ENCODE measurements at regions not wholly inside any gene's neighbourhood (a gene's known extent, or its start where the extent isn't known, plus 50 kb on each side); places are given as distances from the start of the nearest gene placed in this dataset.

DNA sequence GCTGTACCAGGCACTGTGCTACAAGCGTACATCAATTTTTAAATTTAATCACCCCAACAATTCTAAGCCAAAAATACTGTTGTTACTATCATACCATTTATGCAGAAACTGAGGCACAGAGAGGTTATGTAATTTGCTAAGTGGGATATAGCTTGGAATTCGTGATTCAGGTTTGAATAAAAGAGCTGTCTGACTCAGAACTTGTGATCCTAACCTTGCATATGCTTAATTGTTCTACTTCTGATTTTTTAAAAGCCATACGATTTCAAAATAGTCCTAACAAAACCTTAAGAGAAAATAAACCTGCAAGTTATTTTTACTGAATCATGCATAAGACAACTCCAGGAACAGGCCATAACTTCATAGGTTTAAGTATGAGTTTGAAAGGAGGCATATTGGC lies 498.0 kb upstream of the CFAP20DC start:
- no peaks in the 10 kb centered on the region for H3K9me3 ChIP-seq
- H3K27me3 ChIP-seq (replicated peaks; ENCODE audit: insufficient read depth): no peaks in the 10 kb centered on the region
- TF ChIP-seq CTCF (IDR thresholded peaks at IDR 0.05): no peak
- no peaks in the 10 kb centered on the region for H3K36me3 ChIP-seq
- H3K27ac ChIP-seq: no peak overlapping the region
- ATAC-seq (ENCODE audit: insufficient number of reproducible peaks, low FRiP score, low read depth): no peak
- DNase-seq (ENCODE audit: low spot score): no peak
- no peak overlapping the region for H3K4me3 ChIP-seq
- peaks cover 0 to 9% of the 10 kb centered on the region in 2 donors for H3K4me1 ChIP-seq (ENCODE audit: control insufficient read depth in 1 of 2, low read depth in 2 of 2)

GRCh38 chr3:59546522-59546921 lies 496.7 kb upstream of the CFAP20DC start:
- H3K36me3 ChIP-seq: no peaks in the 10 kb centered on the region
- no peak for TF ChIP-seq CTCF (IDR thresholded peaks at IDR 0.05)
- ATAC-seq (ENCODE audit: insufficient number of reproducible peaks, low FRiP score, low read depth): no peak

GRCh38 chr3:59545374-59545773 lies 495.5 kb upstream of the CFAP20DC start:
- ATAC-seq (ENCODE audit: insufficient number of reproducible peaks, low FRiP score, low read depth) (no peak), DNase-seq (ENCODE audit: low spot score) (no peak)
- H3K9me3 ChIP-seq: no peaks in the 10 kb centered on the region
- H3K27ac ChIP-seq: no peak overlapping the region
- no peaks in the 10 kb centered on the region for H3K36me3 ChIP-seq
- no peak overlapping the region for H3K4me3 ChIP-seq
- H3K4me1 ChIP-seq (ENCODE audit: control insufficient read depth in 1 of 2, low read depth in 2 of 2): peaks cover 0 to 12% of the 10 kb centered on the region in 2 donors
- no peak for TF ChIP-seq CTCF (IDR thresholded peaks at IDR 0.05)
- no peaks in the 10 kb centered on the region for H3K27me3 ChIP-seq (replicated peaks; ENCODE audit: insufficient read depth)

More at GRCh38 chr3:59546522-59546921, 496.7 kb upstream of the CFAP20DC start:
- H3K9me3 ChIP-seq: no peaks in the 10 kb centered on the region
- DNase-seq (ENCODE audit: low spot score): no peak
- no peak overlapping the region for H3K4me3 ChIP-seq
- peaks cover 0 to 9% of the 10 kb centered on the region in 2 donors for H3K4me1 ChIP-seq (ENCODE audit: control insufficient read depth in 1 of 2, low read depth in 2 of 2)
- H3K27ac ChIP-seq: no peak overlapping the region
- H3K27me3 ChIP-seq (replicated peaks; ENCODE audit: insufficient read depth): no peaks in the 10 kb centered on the region

GRCh38 chr3:59542276-59542675 lies 492.5 kb upstream of the CFAP20DC start:
- Histone ChIP-seq H3K4me3 (no peak overlapping the region), H3K27me3 (replicated peaks; ENCODE audit: insufficient read depth) (no peaks in the 10 kb centered on the region), H3K27ac (no peak overlapping the region), H3K9me3 (no peaks in the 10 kb centered on the region), H3K4me1 (ENCODE audit: control insufficient read depth in 1 of 2, low read depth in 2 of 2) (peaks cover 0 to 14% of the 10 kb centered on the region in 2 donors), H3K36me3 (no peaks in the 10 kb centered on the region)
- DNase-seq (ENCODE audit: low spot score): no peak
- no peak for ATAC-seq (ENCODE audit: insufficient number of reproducible peaks, low FRiP score, low read depth)
- TF ChIP-seq CTCF (IDR thresholded peaks at IDR 0.05): no peak

DNA sequence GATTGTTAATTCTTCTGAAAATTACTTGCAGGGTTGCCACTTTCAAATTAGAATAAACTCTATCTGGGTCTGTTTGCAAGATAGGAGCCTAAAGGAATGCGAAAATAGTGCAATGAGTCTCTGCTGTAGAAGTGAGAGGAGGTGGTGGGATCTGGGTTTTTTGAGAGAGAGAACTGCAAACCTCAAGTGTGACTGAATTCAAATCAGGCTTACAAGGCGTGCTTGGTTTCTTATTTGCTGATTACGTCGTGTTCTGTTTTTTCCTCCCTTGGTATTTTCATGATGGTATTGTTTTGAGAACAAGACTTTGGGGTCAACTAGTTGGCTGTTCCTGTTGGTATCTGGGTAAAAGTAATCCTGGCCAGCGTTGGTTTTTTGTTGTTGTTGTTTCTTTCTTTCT lies 490.9 kb upstream of the CFAP20DC start:
- no peak overlapping the region for H3K27ac ChIP-seq
- peaks cover 10 to 24% of the 10 kb centered on the region in 2 donors for H3K4me1 ChIP-seq (ENCODE audit: control insufficient read depth in 1 of 2, low read depth in 2 of 2)
- no peak overlapping the region for H3K4me3 ChIP-seq
- TF ChIP-seq CTCF (IDR thresholded peaks at IDR 0.05): no peak
- ATAC-seq (ENCODE audit: insufficient number of reproducible peaks, low FRiP score, low read depth) (no peak), DNase-seq (ENCODE audit: low spot score) (no peak)
- H3K27me3 ChIP-seq (replicated peaks; ENCODE audit: insufficient read depth): no peaks in the 10 kb centered on the region
- no peaks in the 10 kb centered on the region for H3K9me3 ChIP-seq
- H3K36me3 ChIP-seq: no peaks in the 10 kb centered on the region
